Activated CD8-positive, alpha-beta memory T cell treated with anti-CD3 and anti-CD28 coated beads for 24 hours (primary cell): ENCODE measurements at regions not wholly inside any gene's neighbourhood (a gene's known extent, or its start where the extent isn't known, plus 50 kb on each side); places are given as distances from the start of the nearest gene placed in this dataset.
"Not testable (repeated sequence)": the region's sequence is repeated elsewhere in the genome, so short reads cannot be mapped to it uniquely, and the experiment has no call there.

Experiments used
- DNase-seq: peaks from one replicate; pipeline ENCODE4 v3.0.0-alpha.2; 2020

DNA sequence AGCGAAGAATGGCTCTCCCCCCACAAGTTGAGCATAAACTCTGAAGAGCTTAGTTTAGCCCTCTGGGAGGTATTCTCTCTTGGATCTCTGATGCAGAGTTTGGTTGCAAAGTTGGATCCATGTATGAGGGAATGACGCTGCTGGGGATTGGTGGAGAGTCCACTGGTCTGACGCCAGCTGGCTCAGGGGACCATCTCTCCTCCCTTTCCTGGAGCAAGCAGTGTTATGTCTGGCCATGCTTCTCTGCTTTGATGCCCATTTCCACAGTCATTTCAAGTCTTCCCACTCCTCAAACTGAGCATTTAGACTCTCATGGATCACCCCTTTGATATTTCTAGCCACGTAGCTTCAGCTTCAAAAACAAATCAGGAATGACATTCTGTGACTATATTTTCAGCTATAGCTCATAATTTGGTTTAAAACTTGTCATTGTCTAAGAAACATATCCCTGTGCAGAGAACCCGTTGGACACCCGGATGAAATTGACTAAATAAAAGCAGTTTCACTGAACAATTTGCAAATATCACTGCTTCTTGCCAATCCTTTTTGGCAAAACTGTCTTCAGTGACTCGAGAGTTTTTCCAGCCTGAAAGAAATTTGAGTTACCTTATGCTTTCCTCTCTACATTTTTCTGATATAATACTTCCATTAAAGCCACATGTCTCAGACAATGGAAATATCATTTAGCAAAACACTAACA, 193.4 kb upstream of the CDH11 start:
- DNase-seq, result no peak

DNA sequence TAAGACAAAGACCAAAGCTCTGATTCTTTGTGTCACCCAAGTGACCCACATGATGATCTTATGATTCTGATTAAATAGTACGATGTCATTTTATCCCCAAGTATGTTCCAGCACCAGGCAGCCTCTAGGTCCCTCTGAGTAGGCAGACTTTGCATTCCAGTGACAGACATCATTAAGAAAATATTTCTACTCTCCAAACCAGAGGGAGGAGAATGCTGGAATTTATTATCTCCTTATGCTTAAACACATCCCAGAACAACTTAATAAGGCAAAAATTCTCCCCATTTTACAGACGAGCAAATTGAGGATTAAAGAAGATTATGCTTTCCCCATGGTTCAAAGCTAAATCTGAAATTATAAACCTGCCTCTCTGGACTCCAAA, 192.8 kb upstream of the CDH11 start:
- no peak for DNase-seq

DNA sequence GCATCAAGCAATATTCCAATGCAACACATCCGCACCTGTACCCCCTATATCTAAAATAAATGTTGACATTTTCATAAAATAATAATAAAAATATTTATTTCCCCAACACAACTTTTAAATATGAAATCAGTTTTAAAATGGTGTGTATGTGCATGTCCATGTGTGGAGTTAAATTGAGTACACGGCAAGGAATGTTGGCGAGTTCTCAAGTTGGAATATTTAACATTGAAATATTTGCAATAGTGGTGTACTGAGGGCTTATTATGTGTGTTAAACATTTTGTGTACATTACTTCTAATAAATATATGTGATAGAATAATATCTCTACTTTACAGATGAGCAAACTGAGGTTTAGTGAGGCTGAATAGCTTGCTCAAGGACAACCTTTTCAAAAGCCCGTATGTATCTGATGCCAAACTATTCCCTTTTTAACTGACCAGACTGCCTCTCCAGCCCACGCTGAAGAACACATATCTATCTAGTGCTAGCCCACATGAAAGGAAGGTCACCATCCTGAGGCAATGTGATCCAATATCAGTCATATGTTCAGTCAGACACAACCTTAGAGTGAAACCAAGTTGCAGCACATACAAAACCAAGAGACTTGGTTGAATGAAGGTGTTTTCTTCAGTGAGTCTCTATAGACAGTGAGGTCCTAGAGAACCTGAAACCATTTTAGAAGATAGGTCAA, 192.2 kb upstream of the CDH11 start:
- no peak for DNase-seq

DNA sequence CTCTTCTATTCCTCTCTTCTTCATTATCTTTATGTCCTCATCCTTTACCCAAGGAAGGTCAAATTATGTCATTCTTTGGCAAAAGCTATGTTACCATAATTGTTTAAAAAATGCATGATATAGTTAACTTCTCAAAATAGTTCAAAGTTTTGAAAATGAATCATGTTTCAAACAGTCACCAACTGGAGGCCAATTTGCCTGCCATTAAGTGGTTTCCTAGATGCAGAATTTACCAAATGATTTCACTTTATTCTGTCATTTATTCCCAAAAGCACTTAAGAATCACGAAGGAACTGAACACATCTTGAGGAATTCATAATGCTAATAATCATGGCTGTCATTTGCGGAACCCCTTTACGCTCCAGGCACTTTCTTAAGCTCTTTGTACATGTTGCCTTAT, 190.9 kb upstream of the CDH11 start:
- no peak for DNase-seq

GRCh38 chr16:65312071-65312470, 190.2 kb upstream of the CDH11 start:
- no peak for DNase-seq

DNA sequence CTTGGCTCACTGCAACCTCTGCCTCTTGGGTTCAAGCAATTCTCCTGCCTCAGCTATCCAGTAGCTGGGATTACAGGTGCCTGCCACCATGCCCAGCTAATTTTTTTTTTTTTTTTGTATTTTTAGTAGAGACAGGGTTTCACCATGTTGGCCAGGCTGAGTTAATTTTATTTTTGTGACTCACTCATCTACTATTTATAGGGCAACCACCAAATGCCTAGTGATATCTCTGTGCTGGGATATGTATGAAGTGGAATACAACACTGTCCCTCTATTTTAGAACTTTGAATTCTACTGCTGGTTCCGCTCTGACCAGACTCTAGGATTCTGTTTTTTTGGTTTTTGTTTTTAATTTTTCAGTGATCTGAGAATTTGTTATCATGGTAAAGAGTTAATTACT, 188.6 kb upstream of the CDH11 start:
- not testable (repeated sequence) for DNase-seq

- DNase-seq, result no peak
Observed at GRCh38 chr16:65309354-65309753, 187.5 kb upstream of the CDH11 start.

GRCh38 chr16:65308506-65308905, 186.6 kb upstream of the CDH11 start:
- no peak for DNase-seq

DNA sequence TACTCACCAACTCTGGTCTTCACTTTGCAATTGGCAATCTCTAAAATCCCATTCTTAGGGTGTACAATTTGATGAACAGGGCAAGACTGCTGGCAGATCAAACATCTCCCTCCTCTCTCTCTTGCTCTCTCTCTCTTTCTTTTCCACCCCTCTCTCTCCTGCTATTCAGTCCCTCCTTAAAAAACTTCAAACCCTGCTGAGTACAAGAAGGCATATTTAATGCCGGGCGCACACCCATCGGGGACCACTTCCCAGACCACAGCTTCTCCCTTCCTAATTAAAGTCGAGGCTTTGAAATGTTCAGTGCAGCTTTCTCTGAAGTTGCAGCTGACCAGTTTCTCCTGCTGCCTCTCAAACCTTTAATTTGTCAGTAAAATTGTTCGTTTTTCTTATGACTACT, 185.4 kb upstream of the CDH11 start:
- no peak for DNase-seq

DNA sequence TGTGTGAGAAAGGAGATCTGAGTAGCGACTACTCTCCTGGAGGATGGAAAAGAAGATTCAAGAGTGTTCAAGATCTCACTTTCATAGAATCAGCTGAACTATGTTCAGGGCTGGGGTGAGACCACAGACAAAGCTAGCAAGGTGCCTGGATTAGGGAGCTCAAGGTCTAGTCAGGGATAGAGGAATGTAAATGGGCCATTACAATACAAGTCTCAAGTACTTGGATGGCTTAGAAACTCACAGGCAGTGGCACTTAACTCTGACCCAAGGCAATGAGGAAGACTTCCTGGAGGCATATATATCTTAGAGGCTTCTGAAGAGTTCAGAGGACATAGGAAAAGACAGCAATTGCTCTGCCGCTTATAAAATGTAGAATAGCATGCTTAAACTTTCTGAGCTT, 184.9 kb upstream of the CDH11 start:
- no peak for DNase-seq

DNA sequence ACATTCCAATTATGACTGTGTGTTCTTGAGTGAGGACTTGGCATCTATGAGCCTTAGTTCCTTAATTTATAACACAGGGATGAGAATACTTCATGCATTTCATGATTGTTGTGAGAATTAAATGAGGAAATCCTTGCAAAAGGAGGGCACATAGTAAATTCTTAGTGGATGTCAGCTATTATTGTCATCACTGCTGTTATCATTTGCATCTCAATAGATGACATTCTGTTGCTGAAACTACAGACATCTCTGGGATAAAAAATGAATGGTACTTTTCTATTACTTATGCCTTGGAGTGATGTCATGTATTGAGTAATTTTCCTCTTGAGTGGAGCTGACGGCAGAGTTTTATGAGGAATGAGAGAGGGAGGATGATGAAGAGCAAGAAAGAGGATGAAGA, 184.4 kb upstream of the CDH11 start:
- no peak for DNase-seq

DNA sequence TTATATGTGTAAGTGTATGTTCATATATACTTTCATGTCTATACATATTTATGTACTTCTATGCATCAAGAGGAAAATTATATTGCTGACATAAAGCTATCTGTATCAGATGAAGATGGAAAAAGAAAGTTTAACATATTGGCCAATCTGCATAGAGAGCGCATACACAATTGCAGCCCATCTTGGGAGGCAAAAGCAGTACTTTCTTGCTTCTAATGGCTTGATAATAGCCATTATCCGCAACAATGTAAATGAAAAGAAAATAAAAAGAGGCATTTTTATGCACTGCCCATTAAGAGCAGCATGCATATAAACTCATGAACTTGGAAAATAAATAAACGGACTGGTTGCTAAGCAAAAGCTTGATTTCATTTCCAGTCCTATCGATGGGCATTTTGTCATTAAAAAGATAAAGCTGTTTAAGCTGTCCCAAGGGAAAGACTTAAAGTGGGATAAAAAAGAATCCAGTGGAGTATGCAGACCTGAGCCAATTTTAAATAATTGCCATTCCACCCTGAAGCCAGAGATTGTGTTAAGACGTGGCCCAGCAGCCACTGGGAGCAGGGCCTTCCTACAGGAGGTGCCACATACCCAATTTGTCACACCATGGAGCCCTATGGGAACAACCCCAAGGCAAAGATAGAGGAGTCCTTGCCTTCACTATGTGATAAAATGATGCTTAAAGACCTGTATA, 183.6 kb upstream of the CDH11 start:
- DNase-seq, result no peak

DNA sequence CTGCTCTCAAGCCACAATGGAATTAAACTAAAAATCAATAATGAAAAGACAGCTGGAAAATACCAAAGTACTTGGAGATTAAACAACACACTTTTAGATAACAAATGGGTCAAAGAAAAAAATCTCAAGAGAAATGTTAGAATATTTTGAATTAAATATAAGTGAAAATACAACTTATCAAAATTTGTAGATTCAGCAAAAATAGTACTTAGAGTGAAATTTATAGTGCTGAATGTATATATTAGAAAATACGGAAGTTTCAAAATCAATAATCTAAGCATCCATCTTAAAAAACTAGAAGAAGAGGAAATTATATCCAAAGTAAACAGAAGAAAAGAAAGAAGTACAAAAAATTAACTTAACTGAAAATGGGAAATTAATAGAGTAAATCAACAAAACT, 179.2 kb upstream of the CDH11 start:
- DNase-seq, result no peak

GRCh38 chr16:65297453-65297852, 175.6 kb upstream of the CDH11 start:
- no peak for DNase-seq

GRCh38 chr16:65295527-65295926, 173.7 kb upstream of the CDH11 start:
- no peak for DNase-seq

- no peak for DNase-seq
Observed at GRCh38 chr16:65294708-65295107, 172.8 kb upstream of the CDH11 start.

- DNase-seq, result no peak
Observed at GRCh38 chr16:65294165-65294564, 172.3 kb upstream of the CDH11 start.

GRCh38 chr16:65289022-65289421, 167.2 kb upstream of the CDH11 start:
- DNase-seq, result no peak

- DNase-seq, result no peak
Observed at GRCh38 chr16:65287307-65287706, 165.4 kb upstream of the CDH11 start.

DNA sequence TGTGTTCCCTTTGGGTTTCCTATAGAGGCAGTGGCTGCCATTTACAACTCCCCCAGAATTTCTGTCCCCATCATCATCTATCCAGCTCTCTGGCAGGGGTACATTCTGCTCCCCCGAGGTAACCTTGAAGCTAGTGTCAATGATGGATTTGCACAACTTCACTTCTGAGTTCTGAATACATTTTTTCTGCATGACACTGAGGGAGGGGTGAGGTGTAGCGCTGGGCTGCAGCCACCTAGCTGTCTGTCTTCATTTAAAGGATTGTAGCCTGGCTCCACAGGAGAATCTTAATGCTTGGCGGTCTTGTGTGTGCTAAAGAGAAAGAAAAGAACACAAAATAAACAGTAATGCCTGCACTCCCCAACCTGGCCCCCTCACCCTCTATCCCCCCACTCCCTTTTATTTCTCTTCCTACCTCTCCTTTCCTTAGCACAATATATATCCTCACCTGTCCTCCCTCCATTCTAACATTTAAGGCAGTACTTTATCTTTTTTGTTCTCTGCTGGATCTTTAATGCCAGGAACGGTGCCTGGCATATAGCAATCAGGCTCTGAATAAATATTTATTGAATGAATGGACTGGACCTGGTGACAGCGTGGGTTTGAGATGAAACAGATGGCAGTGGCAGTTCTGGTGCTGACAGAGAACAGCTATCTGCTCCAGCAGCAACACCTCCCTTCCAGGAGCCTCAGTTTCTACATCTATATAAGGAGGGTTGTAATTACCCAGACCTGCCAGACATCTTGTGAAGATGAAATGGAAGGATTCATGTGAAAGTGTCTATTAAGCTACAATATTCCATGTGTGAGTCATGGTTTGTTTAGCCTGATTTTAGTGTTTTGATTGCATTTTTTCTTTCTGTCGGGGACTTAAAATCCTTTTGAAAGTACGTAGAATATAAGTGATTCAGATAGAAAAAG, 163.5 kb upstream of the CDH11 start:
- no peak for DNase-seq

DNA sequence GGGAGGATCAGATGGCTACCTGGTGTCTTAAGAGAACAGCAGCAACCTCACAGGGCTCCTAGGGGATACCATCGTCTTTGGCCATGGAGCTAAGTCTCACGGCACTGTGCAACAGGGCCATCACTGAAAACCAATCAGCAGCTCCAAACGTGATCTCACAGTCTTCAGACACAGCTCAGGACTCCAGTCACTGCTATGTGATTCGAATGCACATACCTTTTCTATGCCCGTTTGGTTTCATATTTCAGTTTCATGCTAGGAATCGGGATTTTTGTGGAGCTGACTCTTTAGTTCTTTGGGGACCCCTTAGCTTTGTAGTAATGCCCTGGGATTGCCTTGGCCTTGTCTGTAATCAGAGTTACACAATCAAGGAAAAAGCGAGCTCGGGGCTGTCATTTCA, 162.8 kb upstream of the CDH11 start:
- DNase-seq, result no peak

DNA sequence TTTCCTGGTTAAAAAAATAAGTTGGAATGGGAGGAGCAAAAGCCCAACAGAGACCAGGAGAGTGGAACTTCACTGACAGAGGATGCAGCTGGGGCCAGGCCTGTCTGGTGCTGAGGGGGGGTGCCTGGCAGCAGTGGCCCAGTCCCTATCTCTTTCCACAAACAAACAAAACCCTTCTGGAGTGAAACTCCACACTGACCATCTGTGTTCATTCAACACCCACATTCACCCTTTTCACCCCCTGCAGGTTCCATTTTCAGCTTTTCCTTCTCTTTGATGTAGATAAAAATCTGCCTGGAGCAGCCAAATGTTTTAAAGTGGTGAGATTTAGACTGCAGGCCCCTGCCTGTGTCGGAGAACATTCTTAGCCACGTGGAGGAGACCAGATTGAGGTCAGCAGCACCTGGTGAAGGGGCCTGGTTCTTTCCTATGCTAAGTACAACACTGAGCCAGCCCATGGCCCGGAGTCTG, 161.4 kb upstream of the CDH11 start:
- DNase-seq, result no peak

- DNase-seq, result no peak
Observed at GRCh38 chr16:65281586-65281985, 159.7 kb upstream of the CDH11 start.
